ENCODE measurements at regions not wholly inside any gene's neighbourhood (a gene's known extent, or its start where the extent isn't known, plus 50 kb on each side); places are given as distances from the start of the nearest gene placed in this dataset.

GRCh38 chr9:129481810-129482511 lies 138.9 kb downstream of the C9orf50 start:
- Histone ChIP-seq H3K9me2 (no peaks in the 10 kb centered on the region), H3K4me1 (ENCODE audit: control insufficient read depth in 1 of 2, insufficient read depth in 2 of 2, low read depth in 1 of 2, low read length in 1 of 2) (peaks cover 46 to 75% of the 10 kb centered on the region in 2 experiments; a peak in 3 of 4 replicates), H3K4me3 (ENCODE audit: low read depth in 2 of 2, low read length in 1 of 2) (peak overlapping the region; percentile 42 to 51; a peak in 3 of 4 replicates), H3K9me3 (no peaks in the 10 kb centered on the region), H2AFZ (ENCODE audit: low read depth) (no peak overlapping the region), H3K27ac (ENCODE audit: low read depth in 2 of 2, low read length in 1 of 2) (peak overlapping the region; percentile 97 to 100), H3K9ac (peak overlapping the region; percentile 99), H3K36me3 (replicated peaks in 1 of 2; ENCODE audit: control insufficient read depth in 1 of 2, insufficient read depth in 2 of 2, low read length in 1 of 2) (no peaks in the 10 kb centered on the region), H4K20me1 (ENCODE audit: insufficient read depth) (no peaks in the 10 kb centered on the region), H3F3A (replicated peaks; ENCODE audit: insufficient read depth) (peaks cover 37% of the 10 kb centered on the region), H3K27me3 (ENCODE audit: insufficient read depth) (no peaks in the 10 kb centered on the region), H3K79me2 (ENCODE audit: insufficient read depth) (peaks cover 17% of the 10 kb centered on the region), H3K4me2 (peak overlapping the region; percentile 94)
- ChIA-PET CTCF (interaction anchor here (0.6 to 6.0 kb wide), 13 partner anchors 13 to 339 kb away, joined by 3 to 41 read pairs (median 5); no protein-coding TSS in a partner anchor), POLR2A (interaction anchor here (1.2 to 3.8 kb wide), 5 partner anchors 15 to 49 kb away, joined by 3 to 37 read pairs (median 12); no protein-coding TSS in a partner anchor)
- no peak for DNase-seq
- TF ChIP-seq RAD21 (IDR thresholded peaks at IDR 0.05; ENCODE audit: low read length), result no peak; the same call in 1 of the 2 replicates
- TF ChIP-seq, protein P1, sequence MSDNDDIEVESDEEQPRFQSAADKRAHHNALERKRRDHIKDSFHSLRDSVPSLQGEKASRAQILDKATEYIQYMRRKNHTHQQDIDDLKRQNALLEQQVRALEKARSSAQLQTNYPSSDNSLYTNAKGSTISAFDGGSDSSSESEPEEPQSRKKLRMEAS (IDR thresholded peaks at IDR 0.05; ENCODE audit: low read depth), result 0 out of 2 replicates have a peak, but pooled peaks have one; percentile 24
- TF ChIP-seq TCF12 (IDR thresholded peaks at IDR 0.05), result no peak
- no peak for TF ChIP-seq RFX5 (IDR thresholded peaks at IDR 0.05; ENCODE audit: low read length)
- no peak for TF ChIP-seq SMC3 (IDR thresholded peaks at IDR 0.05; ENCODE audit: low read depth, low read length)
- TF ChIP-seq RXRA (IDR thresholded peaks at IDR 0.05; ENCODE audit: borderline replicate concordance, low read depth), result 0 out of 2 replicates have a peak, but pooled peaks have one; percentile 22
- TF ChIP-seq, protein P2, sequence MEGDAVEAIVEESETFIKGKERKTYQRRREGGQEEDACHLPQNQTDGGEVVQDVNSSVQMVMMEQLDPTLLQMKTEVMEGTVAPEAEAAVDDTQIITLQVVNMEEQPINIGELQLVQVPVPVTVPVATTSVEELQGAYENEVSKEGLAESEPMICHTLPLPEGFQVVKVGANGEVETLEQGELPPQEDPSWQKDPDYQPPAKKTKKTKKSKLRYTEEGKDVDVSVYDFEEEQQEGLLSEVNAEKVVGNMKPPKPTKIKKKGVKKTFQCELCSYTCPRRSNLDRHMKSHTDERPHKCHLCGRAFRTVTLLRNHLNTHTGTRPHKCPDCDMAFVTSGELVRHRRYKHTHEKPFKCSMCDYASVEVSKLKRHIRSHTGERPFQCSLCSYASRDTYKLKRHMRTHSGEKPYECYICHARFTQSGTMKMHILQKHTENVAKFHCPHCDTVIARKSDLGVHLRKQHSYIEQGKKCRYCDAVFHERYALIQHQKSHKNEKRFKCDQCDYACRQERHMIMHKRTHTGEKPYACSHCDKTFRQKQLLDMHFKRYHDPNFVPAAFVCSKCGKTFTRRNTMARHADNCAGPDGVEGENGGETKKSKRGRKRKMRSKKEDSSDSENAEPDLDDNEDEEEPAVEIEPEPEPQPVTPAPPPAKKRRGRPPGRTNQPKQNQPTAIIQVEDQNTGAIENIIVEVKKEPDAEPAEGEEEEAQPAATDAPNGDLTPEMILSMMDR (IDR thresholded peaks at IDR 0.05), result no peak
- TF ChIP-seq RCOR1 (IDR thresholded peaks at IDR 0.05; ENCODE audit: low read length), result 0 out of 2 replicates have a peak, but pooled peaks have one; percentile 12
- 27% methylated on average over 26 of the region's 55 CpGs for WGBS (ENCODE audit: low lambda C conversion rate)

DNA sequence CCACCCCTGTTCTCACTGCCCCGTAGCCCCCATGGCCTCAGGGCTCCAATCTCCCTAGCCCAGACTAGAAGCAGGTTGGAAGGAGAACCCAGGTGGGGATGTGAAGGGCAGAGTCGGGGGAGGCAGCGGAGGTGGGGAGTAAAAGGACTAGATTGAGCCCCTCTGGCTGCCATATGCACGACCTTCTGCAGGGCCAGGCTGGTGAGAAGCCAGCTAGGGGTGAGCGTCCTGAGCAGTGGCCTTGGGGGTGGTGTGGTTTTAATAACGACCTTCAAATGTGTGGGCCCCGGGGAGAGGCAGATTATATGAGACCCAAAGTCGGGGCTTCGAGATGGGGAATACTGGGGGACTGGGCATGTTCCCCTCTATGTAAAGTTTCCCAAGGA lies 139.5 kb downstream of the C9orf50 start:
- no peaks in the 10 kb centered on the region for H3K27me3 ChIP-seq (ENCODE audit: insufficient read depth)
- no peak overlapping the region for H3K4me3 ChIP-seq (ENCODE audit: low read depth in 2 of 2, low read length in 1 of 2)
- peaks cover 33% of the 10 kb centered on the region for H3F3A ChIP-seq (replicated peaks; ENCODE audit: insufficient read depth)
- DNase-seq, result no peak
- peak overlapping the region; percentile 94 for H3K4me2 ChIP-seq
- H2AFZ ChIP-seq (ENCODE audit: low read depth), result no peak overlapping the region
- CTCF ChIA-PET, result interaction anchor here (1.4 to 6.0 kb wide), 6 partner anchors 22 to 308 kb away, joined by 3 to 41 read pairs (median 12); no protein-coding TSS in a partner anchor
- H3K4me1 ChIP-seq (ENCODE audit: control insufficient read depth in 1 of 2, insufficient read depth in 2 of 2, low read depth in 1 of 2, low read length in 1 of 2), result peaks cover 41 to 70% of the 10 kb centered on the region in 2 experiments; a peak in 3 of 4 replicates
- POLR2A ChIA-PET, result interaction anchor here (1.1 to 3.8 kb wide), 5 partner anchors 14 to 303 kb away, joined by 3 to 37 read pairs (median 12); partner anchors contain the start of gene IER5L
- no peak for TF ChIP-seq USF1 (IDR thresholded peaks at IDR 0.05; ENCODE audit: borderline replicate concordance, low read depth)
- no peaks in the 10 kb centered on the region for H3K9me2 ChIP-seq
- H3K36me3 ChIP-seq (replicated peaks in 1 of 2; ENCODE audit: control insufficient read depth in 1 of 2, insufficient read depth in 2 of 2, low read length in 1 of 2), result no peaks in the 10 kb centered on the region
- no peaks in the 10 kb centered on the region for H4K20me1 ChIP-seq (ENCODE audit: insufficient read depth)
- H3K79me2 ChIP-seq (ENCODE audit: insufficient read depth), result peaks cover 17% of the 10 kb centered on the region
- H3K27ac ChIP-seq (ENCODE audit: low read depth in 2 of 2, low read length in 1 of 2), result peak overlapping the region; percentile 97 to 100
- H3K9me3 ChIP-seq, result no peaks in the 10 kb centered on the region
- H3K9ac ChIP-seq, result peak overlapping the region; percentile 99
- 92% methylated on average over 9 of the region's 9 CpGs for WGBS (ENCODE audit: low lambda C conversion rate)
